H1 (cell line): ENCODE measurements at regions not wholly inside any gene's neighbourhood (a gene's known extent, or its start where the extent isn't known, plus 50 kb on each side); places are given as distances from the start of the nearest gene placed in this dataset.

Experiments
- BACH1 ChIP-seq: IDR thresholded peaks from 2 replicates; pipeline ENCODE4 v1.6.1; 2012; ENCODE audit warnings: low read length, improper control_type of control experiment
- CBX5 ChIP-seq: fragments of 300-800, 300-1000 bp; sonication (generic); IDR thresholded peaks from 2 replicates; pipeline ENCODE4 v1.7.1; 2016; ENCODE audit warnings: antibody characterized with exemption, low read length, low read depth
- HDAC6 ChIP-seq: IDR thresholded peaks from one replicate; pipeline ENCODE4 v1.7.1; 2012; ENCODE audit warnings: low read depth, mild to moderate bottlenecking, inconsistent platforms, low read length, moderate library complexity
- NANOG ChIP-seq: IDR thresholded peaks from 2 replicates; pipeline ENCODE4 v1.6.1; 2011; ENCODE audit warnings: low read length, low read depth, mild to moderate bottlenecking, inconsistent platforms; ENCODE audit not compliant: insufficient read depth, poor library complexity, severe bottlenecking
- NRF1 ChIP-seq: IDR thresholded peaks from 2 replicates; pipeline ENCODE4 v1.6.1; 2011; ENCODE audit warnings: mild to moderate bottlenecking, low read depth, low read length, improper control_type of control experiment
- RBBP5 ChIP-seq: IDR thresholded peaks from 2 replicates; pipeline ENCODE4 v1.7.1; 2012; ENCODE audit warnings: low read depth, mild to moderate bottlenecking, inconsistent platforms, low read length, moderate library complexity, borderline replicate concordance
- SP2 ChIP-seq: IDR thresholded peaks from 2 replicates; pipeline ENCODE4 v1.6.1; 2012; ENCODE audit warnings: mild to moderate bottlenecking, low read length, inconsistent platforms
- YY1 ChIP-seq: IDR thresholded peaks from 2 replicates; pipeline ENCODE4 v1.6.1; 2011; ENCODE audit warnings: low read depth, mild to moderate bottlenecking, low read length

DNA sequence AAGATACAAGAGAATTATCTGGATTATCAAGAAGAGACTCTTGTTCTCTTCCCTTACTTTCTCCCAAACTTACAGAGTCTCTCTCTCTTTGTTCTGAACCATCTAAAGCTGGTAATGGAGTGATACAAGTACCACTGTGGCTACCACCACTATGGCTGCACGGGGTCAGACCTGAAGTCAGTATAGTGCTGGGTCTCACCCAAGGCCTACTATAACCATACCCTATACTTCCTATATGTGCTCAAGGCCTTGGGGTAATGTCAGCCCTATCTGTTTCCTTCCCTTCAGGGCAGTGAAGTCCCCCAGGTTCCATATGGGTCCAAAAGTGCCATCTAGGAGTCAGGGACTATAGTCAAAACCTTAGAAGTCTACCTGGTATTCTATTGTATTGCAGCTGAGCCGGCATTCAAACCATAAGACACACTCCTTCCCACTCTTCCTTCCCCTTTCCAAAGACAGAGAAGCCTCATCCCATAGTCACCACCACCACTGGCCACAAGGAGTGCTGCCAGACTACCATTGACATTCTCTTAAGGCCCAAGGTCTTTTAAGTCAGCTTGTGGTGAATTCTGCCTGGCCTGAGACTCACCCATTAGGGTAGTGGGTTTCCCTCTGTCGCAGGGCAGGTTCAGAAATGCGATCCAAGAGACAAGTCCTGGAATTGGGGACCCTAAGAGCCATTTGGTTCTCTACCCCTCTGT lies 615.0 kb upstream of the NECTIN3 start (continued):
- no peak for TF ChIP-seq RBBP5
- TF ChIP-seq CBX5 = no peak
- TF ChIP-seq NANOG = no peak
- no peak for TF ChIP-seq NRF1
- TF ChIP-seq SP2 = no peak
- TF ChIP-seq BACH1 = no peak
- no peak for TF ChIP-seq YY1
- TF ChIP-seq HDAC6 = no peak
